IPS-15b (cell line): ENCODE measurements at regions not wholly inside any gene's neighbourhood (a gene's known extent, or its start where the extent isn't known, plus 50 kb on each side); places are given as distances from the start of the nearest gene placed in this dataset.

ENCODE experiments used
- H3K27me3 ChIP-seq: one replicate; pipeline ENCODE4 v1.6.1; 2013; ENCODE audit warnings: low read length; ENCODE audit not compliant: control insufficient read depth, insufficient read depth
- H3K36me3 ChIP-seq: one replicate; pipeline ENCODE4 v1.6.1; 2013; ENCODE audit warnings: low read length; ENCODE audit not compliant: control insufficient read depth, insufficient read depth
- H3K4me1 ChIP-seq: one replicate; pipeline ENCODE4 v1.6.1; 2013; ENCODE audit warnings: mild to moderate bottlenecking, low read length; ENCODE audit not compliant: control insufficient read depth, insufficient read depth
- H3K4me3 ChIP-seq: one replicate; pipeline ENCODE4 v1.5.1; 2013; ENCODE audit warnings: low read depth, low read length
- H3K9ac ChIP-seq: one replicate; pipeline ENCODE4 v1.6.1; 2013; ENCODE audit warnings: low read depth, mild to moderate bottlenecking, low read length
- H3K9me3 ChIP-seq: one replicate; pipeline ENCODE4 v1.6.1; 2013; ENCODE audit warnings: mild to moderate bottlenecking, low read length; ENCODE audit not compliant: control insufficient read depth, insufficient read depth

- Histone ChIP-seq H3K27me3 (no peaks in the 10 kb centered on the region), H3K9ac (no peak overlapping the region), H3K4me1 (no peaks in the 10 kb centered on the region), H3K9me3 (no peaks in the 10 kb centered on the region), H3K36me3 (no peaks in the 10 kb centered on the region), H3K4me3 (no peak overlapping the region)
Observed at GRCh38 chr13:97810152-97810551, 143.3 kb upstream of the IPO5 start.

GRCh38 chr13:97822377-97822776, 131.1 kb upstream of the IPO5 start:
- no peak overlapping the region for H3K9ac ChIP-seq
- no peaks in the 10 kb centered on the region for H3K9me3 ChIP-seq
- no peaks in the 10 kb centered on the region for H3K27me3 ChIP-seq
- no peaks in the 10 kb centered on the region for H3K36me3 ChIP-seq
- H3K4me3 ChIP-seq = no peak overlapping the region
- H3K4me1 ChIP-seq = no peaks in the 10 kb centered on the region

GRCh38 chr13:97826421-97827012, 127.0 kb upstream of the IPO5 start:
- H3K4me1 ChIP-seq = no peaks in the 10 kb centered on the region
- no peaks in the 10 kb centered on the region for H3K27me3 ChIP-seq
- H3K36me3 ChIP-seq = no peaks in the 10 kb centered on the region
- no peak overlapping the region for H3K4me3 ChIP-seq
- H3K9ac ChIP-seq = no peak overlapping the region
- no peaks in the 10 kb centered on the region for H3K9me3 ChIP-seq

GRCh38 chr13:97834250-97834649, 119.2 kb upstream of the IPO5 start:
- no peak overlapping the region for H3K4me3 ChIP-seq
- H3K4me1 ChIP-seq = no peaks in the 10 kb centered on the region

GRCh38 chr13:97843189-97843588, 110.3 kb upstream of the IPO5 start:
- no peaks in the 10 kb centered on the region for H3K9me3 ChIP-seq

More at GRCh38 chr13:97834250-97834649, 119.2 kb upstream of the IPO5 start:
- Histone ChIP-seq H3K27me3 (no peaks in the 10 kb centered on the region), H3K9me3 (no peaks in the 10 kb centered on the region), H3K9ac (no peak overlapping the region), H3K36me3 (no peaks in the 10 kb centered on the region)

GRCh38 chr13:97844151-97844550, 109.3 kb upstream of the IPO5 start:
- Histone ChIP-seq H3K36me3 (no peaks in the 10 kb centered on the region), H3K27me3 (no peaks in the 10 kb centered on the region), H3K4me1 (no peaks in the 10 kb centered on the region), H3K4me3 (no peak overlapping the region), H3K9ac (no peak overlapping the region), H3K9me3 (no peaks in the 10 kb centered on the region)

More at GRCh38 chr13:97843189-97843588, 110.3 kb upstream of the IPO5 start:
- Histone ChIP-seq H3K9ac (no peak overlapping the region), H3K4me3 (no peak overlapping the region), H3K4me1 (no peaks in the 10 kb centered on the region), H3K36me3 (no peaks in the 10 kb centered on the region), H3K27me3 (no peaks in the 10 kb centered on the region)

GRCh38 chr13:97848886-97849285, 104.6 kb upstream of the IPO5 start:
- Histone ChIP-seq H3K9ac (no peak overlapping the region), H3K4me1 (no peaks in the 10 kb centered on the region), H3K27me3 (no peaks in the 10 kb centered on the region), H3K9me3 (no peaks in the 10 kb centered on the region), H3K4me3 (no peak overlapping the region), H3K36me3 (no peaks in the 10 kb centered on the region)

GRCh38 chr13:97849305-97849704, 104.2 kb upstream of the IPO5 start:
- Histone ChIP-seq H3K36me3 (no peaks in the 10 kb centered on the region), H3K9me3 (no peaks in the 10 kb centered on the region), H3K27me3 (no peaks in the 10 kb centered on the region), H3K9ac (no peak overlapping the region), H3K4me3 (no peak overlapping the region), H3K4me1 (no peaks in the 10 kb centered on the region)

- Histone ChIP-seq H3K4me3 (no peak overlapping the region), H3K27me3 (no peaks in the 10 kb centered on the region), H3K4me1 (no peaks in the 10 kb centered on the region), H3K9ac (no peak overlapping the region), H3K9me3 (no peaks in the 10 kb centered on the region), H3K36me3 (no peaks in the 10 kb centered on the region)
Observed at GRCh38 chr13:97851269-97851668, 102.2 kb upstream of the IPO5 start.

GRCh38 chr13:97852181-97852874, 101.1 kb upstream of the IPO5 start:
- Histone ChIP-seq H3K4me3 (no peak overlapping the region), H3K4me1 (no peaks in the 10 kb centered on the region), H3K9ac (no peak overlapping the region), H3K27me3 (no peaks in the 10 kb centered on the region), H3K36me3 (no peaks in the 10 kb centered on the region), H3K9me3 (no peaks in the 10 kb centered on the region)

GRCh38 chr13:97853550-97853949, 99.9 kb upstream of the IPO5 start:
- Histone ChIP-seq H3K9ac (no peak overlapping the region), H3K27me3 (no peaks in the 10 kb centered on the region), H3K36me3 (no peaks in the 10 kb centered on the region), H3K9me3 (no peaks in the 10 kb centered on the region), H3K4me1 (no peaks in the 10 kb centered on the region), H3K4me3 (no peak overlapping the region)

- no peak overlapping the region for H3K9ac ChIP-seq
- H3K4me3 ChIP-seq = no peak overlapping the region
- no peaks in the 10 kb centered on the region for H3K4me1 ChIP-seq
- no peaks in the 10 kb centered on the region for H3K9me3 ChIP-seq
- no peaks in the 10 kb centered on the region for H3K27me3 ChIP-seq
- H3K36me3 ChIP-seq = no peaks in the 10 kb centered on the region
Observed at GRCh38 chr13:97855570-97856303, 97.7 kb upstream of the IPO5 start.
